ENCODE measurements at regions not wholly inside any gene's neighbourhood (a gene's known extent, or its start where the extent isn't known, plus 50 kb on each side); places are given as distances from the start of the nearest gene placed in this dataset.
A peak's percentile ranks its signal among the peaks of the same experiment; 100 is the strongest.

DNA sequence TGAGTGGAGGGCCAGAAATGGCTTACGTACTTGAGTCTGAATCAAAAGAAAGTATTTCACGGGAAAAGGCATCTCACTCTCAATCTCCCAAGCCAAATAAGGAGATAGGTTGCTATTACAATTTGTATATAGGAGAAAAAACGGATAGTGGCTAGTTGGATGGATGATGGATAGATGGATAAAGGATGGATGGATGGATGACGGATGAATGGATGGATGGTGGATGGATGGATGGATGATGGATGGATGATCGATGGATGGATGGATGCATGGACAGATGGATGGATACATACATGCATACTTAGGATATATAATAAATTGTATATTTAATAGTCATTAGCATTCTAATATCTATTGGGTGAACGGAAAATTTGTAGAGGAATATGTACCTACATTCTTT lies 82.2 kb upstream of the NRP1 start:
- H3K4me1 ChIP-seq: peaks cover 0 to 7% of the 10 kb centered on the region in 2 donors
- H3K36me3 ChIP-seq: no peaks in the 10 kb centered on the region
- no peaks in the 10 kb centered on the region for H3K27me3 ChIP-seq
- TF ChIP-seq, protein P1, sequence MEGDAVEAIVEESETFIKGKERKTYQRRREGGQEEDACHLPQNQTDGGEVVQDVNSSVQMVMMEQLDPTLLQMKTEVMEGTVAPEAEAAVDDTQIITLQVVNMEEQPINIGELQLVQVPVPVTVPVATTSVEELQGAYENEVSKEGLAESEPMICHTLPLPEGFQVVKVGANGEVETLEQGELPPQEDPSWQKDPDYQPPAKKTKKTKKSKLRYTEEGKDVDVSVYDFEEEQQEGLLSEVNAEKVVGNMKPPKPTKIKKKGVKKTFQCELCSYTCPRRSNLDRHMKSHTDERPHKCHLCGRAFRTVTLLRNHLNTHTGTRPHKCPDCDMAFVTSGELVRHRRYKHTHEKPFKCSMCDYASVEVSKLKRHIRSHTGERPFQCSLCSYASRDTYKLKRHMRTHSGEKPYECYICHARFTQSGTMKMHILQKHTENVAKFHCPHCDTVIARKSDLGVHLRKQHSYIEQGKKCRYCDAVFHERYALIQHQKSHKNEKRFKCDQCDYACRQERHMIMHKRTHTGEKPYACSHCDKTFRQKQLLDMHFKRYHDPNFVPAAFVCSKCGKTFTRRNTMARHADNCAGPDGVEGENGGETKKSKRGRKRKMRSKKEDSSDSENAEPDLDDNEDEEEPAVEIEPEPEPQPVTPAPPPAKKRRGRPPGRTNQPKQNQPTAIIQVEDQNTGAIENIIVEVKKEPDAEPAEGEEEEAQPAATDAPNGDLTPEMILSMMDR (IDR thresholded peaks at IDR 0.05): no peak
- no peak overlapping the region for H3K27ac ChIP-seq
- H3K9me3 ChIP-seq: no peaks in the 10 kb centered on the region
- no peak overlapping the region for H3K4me3 ChIP-seq
- no peak for DNase-seq (ENCODE audit: low spot score)

DNA sequence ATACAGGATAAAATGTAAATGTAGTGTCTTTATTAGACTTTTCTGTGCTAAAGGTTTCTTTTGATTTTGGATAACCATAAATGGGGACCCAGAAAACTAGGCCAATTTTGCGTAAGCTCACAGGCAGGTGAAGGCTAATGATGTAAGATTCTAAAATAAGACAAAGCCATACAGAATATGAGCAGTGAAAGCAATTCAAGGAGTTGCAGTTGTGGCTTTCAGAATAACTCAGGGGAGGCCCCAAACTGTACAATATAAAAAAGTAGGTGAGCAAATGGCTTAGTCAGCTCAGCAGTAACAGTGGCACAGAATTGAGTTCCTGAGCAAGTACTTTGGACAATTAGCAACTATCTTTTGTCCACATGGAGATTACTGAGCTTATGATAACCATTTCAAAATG lies 81.7 kb upstream of the NRP1 start:
- Histone ChIP-seq H3K4me1 (peaks cover 0 to 7% of the 10 kb centered on the region in 2 donors), H3K4me3 (no peak overlapping the region), H3K27ac (no peak overlapping the region), H3K36me3 (no peaks in the 10 kb centered on the region), H3K9me3 (no peaks in the 10 kb centered on the region), H3K27me3 (no peaks in the 10 kb centered on the region)
- TF ChIP-seq, protein P1 (IDR thresholded peaks at IDR 0.05): no peak
- DNase-seq (ENCODE audit: low spot score): no peak

DNA sequence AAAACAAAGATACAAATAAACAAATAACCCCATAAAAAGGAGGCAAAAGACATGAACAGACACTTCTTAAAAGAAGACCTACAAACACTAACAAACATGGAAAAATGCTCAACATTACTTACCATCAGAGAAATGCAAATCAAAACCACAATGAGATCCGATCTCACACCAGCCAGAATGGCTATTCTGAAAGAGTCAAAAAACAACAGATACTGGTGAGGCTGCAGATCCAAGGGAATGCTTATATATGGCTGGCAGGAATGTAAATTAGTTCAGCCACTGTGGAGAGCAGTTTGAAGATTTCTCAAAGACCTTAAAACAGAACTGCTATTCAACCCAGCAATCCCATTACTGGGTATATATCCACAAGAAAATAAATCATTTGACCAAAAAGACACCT lies 80.4 kb upstream of the NRP1 start:
- Histone ChIP-seq H3K36me3 (no peaks in the 10 kb centered on the region), H3K27me3 (no peaks in the 10 kb centered on the region), H3K9me3 (no peaks in the 10 kb centered on the region), H3K4me1 (peaks cover 0 to 7% of the 10 kb centered on the region in 2 donors), H3K4me3 (no peak overlapping the region), H3K27ac (no peak overlapping the region)
- TF ChIP-seq, protein P1 (IDR thresholded peaks at IDR 0.05): no peak
- DNase-seq (ENCODE audit: low spot score): no peak

DNA sequence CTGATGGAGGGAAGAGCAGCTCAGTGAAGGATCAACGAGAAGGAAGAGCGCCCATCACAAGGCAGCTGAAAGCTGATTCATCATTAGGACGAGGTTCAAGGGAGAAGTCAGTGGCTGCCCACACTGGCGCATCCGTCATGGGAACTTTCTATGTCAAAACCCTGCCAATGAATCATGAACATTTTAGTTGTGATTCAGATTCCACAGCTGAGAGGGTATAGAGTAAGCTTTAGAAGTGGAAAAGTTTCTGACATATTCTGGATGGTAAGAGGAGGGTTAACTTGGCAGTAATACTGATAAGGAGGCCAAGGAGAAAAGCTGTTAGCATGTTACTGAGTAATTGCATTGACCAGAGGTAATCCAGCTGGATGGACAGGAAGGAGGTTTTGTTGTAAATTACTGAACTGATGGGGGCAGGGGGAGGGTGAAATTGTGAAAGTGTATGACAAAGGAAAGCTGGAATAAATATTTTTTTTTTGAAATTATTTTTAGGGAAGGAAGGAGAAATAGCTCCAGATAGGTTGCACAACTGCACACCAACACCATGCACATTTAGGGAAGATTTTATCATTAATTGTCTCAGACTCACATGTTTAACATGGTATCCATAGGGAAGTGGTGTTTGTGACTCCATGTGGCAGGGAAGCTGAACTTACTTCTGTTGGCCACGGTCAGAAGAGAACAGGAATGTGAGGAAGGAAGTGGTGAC lies 78.3 kb upstream of the NRP1 start:
- DNase-seq (ENCODE audit: low spot score): peak; percentile 84
- Histone ChIP-seq H3K4me1 (peaks cover 0 to 7% of the 10 kb centered on the region in 2 donors), H3K27ac (no peak overlapping the region), H3K27me3 (no peaks in the 10 kb centered on the region), H3K4me3 (no peak overlapping the region), H3K36me3 (no peaks in the 10 kb centered on the region), H3K9me3 (no peaks in the 10 kb centered on the region)
- TF ChIP-seq, protein P1 (IDR thresholded peaks at IDR 0.05): no peak

DNA sequence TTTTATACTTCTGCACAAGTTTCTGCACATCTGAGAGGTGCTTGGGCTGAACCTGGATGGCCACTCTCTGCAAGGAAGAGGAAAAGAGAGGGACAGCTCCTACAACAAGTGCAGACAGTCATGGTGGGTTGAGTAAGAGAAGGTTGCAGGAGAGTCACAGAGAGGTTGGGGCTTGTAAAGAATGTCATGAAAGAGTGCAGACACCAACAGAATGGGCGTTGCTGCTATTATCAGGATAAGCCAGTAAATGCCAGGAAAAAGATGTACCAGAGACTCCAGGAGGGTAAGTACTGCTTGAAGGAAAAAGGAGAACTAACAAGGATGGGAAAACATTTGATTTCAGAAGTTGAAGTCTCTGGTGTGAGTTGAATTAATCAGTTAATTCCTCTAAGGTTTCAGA lies 77.8 kb upstream of the NRP1 start:
- no peak overlapping the region for H3K27ac ChIP-seq
- no peaks in the 10 kb centered on the region for H3K9me3 ChIP-seq
- no peaks in the 10 kb centered on the region for H3K36me3 ChIP-seq
- no peak for DNase-seq (ENCODE audit: low spot score)
- no peak overlapping the region for H3K4me3 ChIP-seq
- no peaks in the 10 kb centered on the region for H3K27me3 ChIP-seq
- peaks cover 0 to 7% of the 10 kb centered on the region in 2 donors for H3K4me1 ChIP-seq
- TF ChIP-seq, protein P1 (IDR thresholded peaks at IDR 0.05): no peak

DNA sequence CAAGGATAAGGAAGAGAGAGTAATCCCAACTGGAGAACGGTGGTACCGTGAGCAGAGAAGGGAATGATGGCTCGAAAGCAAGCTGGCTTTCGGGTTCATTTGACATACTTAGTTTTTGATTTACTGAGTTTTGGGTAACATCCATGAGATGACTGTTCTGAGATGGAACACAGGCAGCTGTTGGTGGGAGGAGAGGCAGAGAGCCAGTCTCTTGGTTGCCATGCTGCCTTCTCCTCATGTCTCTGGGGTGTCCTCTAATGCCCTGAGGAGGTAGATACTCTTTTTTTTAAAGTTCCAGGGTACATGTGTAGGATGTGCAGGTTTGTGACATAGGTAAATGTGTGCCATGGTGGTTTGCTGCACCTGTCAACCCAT lies 76.4 kb upstream of the NRP1 start:
- Histone ChIP-seq H3K4me1 (peaks cover 0 to 7% of the 10 kb centered on the region in 2 donors), H3K27ac (no peak overlapping the region), H3K9me3 (no peaks in the 10 kb centered on the region), H3K27me3 (no peaks in the 10 kb centered on the region), H3K4me3 (no peak overlapping the region), H3K36me3 (no peaks in the 10 kb centered on the region)
- no peak for DNase-seq (ENCODE audit: low spot score)
- TF ChIP-seq, protein P1 (IDR thresholded peaks at IDR 0.05): no peak

Data from right atrium auricular region (tissue), 2 donors.